ENCODE measurements at regions not wholly inside any gene's neighbourhood (a gene's known extent, or its start where the extent isn't known, plus 50 kb on each side); places are given as distances from the start of the nearest gene placed in this dataset.
"Not testable (repeated sequence)": the region's sequence is repeated elsewhere in the genome, so short reads cannot be mapped to it uniquely, and the experiment has no call there.

DNA sequence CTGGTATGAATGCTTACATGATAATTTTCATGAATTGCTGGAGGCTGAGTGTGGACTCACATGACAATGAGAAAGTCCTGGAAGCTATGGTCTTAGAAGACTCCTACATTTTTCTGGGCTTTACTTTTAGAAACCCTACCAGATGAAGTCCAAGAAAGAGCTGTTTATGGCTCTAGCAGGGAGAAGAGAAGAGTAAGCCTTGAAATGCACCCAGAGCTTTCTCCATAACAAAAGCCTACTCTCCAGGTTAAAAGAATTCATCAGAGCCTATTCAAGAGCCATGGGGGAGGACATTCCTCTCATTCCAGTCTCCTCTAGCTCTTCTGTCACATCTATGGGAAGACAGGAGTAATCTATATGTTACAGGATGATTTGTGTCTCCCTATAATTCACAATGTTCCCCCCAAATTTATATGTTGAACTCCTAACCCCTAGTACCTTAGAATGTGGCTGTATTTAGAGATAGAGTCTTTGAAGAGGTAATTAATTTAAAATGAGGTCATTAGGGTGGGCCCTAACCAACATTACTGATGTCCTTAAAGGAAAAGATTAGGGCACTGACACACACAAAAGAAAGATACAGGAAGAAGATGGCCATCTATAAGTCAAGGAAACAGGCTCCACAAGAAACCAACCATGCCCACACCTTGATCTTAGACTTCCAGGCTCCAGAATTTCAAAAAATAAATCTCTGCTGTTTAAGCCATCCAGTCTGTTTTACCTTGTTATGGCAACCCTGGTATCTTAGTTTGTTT is 193.8 kb upstream of the PTER start:
- Histone ChIP-seq H3K36me3 (no peaks in the 10 kb centered on the region), H3K4me3 (ENCODE audit: low read depth, low read length) (no peak overlapping the region), H3K27me3 (ENCODE audit: insufficient read depth, low read depth, severe bottlenecking) (no peaks in the 10 kb centered on the region), H3K9me3 (ENCODE audit: severe bottlenecking) (no peaks in the 10 kb centered on the region), H3K27ac (no peak overlapping the region)
- TF ChIP-seq, protein P1, sequence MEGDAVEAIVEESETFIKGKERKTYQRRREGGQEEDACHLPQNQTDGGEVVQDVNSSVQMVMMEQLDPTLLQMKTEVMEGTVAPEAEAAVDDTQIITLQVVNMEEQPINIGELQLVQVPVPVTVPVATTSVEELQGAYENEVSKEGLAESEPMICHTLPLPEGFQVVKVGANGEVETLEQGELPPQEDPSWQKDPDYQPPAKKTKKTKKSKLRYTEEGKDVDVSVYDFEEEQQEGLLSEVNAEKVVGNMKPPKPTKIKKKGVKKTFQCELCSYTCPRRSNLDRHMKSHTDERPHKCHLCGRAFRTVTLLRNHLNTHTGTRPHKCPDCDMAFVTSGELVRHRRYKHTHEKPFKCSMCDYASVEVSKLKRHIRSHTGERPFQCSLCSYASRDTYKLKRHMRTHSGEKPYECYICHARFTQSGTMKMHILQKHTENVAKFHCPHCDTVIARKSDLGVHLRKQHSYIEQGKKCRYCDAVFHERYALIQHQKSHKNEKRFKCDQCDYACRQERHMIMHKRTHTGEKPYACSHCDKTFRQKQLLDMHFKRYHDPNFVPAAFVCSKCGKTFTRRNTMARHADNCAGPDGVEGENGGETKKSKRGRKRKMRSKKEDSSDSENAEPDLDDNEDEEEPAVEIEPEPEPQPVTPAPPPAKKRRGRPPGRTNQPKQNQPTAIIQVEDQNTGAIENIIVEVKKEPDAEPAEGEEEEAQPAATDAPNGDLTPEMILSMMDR (IDR thresholded peaks at IDR 0.05; ENCODE audit: low read depth, low read length), result no peak
- DNase-seq, result no peak

DNA sequence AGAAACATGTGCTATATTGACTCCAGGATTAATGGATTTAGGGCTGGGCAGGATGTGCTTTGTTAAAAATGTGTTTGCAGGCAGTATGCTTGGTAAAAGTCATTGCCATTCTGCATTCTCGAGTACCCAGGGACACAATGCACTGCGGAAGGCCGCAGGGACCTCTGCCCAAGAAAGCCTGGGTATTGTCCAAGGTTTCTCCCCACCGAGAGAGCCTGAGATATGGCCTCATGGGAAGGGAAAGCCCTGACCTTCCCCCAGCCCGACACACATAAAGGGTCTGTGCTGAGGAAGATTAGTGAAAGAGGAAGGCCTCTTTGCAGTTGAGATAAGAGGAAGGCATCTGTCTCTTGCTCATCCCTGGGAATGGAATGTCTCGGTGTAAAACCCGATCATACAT is 186.7 kb upstream of the PTER start:
- DNase-seq, result peak; percentile 5
- not testable (repeated sequence) for H3K9me3 ChIP-seq (ENCODE audit: severe bottlenecking); H3K4me3 ChIP-seq (ENCODE audit: low read depth, low read length); H3K27me3 ChIP-seq (ENCODE audit: insufficient read depth, low read depth, severe bottlenecking); H3K27ac ChIP-seq; H3K36me3 ChIP-seq

DNA sequence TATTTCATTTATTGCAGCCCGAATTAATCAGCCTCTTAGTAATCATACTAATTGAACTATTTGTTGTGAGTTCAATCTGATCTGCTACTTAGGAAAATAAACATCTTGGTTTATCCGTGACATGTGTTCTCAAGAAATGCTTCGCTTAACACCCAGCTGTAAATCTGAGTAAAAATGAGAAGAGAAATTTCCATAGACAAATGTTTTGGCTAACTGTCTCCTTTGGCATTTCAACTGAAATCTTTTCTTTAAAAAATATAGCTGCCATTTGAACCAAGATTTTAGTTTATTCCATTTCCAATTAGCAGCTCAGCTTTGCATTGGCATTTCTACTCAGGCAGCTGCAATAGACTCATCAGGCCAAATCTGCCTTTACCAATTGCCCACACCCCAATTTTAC is 180.5 kb upstream of the PTER start:
- Histone ChIP-seq H3K27me3 (ENCODE audit: insufficient read depth, low read depth, severe bottlenecking) (no peaks in the 10 kb centered on the region), H3K27ac (no peak overlapping the region), H3K9me3 (ENCODE audit: severe bottlenecking) (no peaks in the 10 kb centered on the region), H3K4me3 (ENCODE audit: low read depth, low read length) (no peak overlapping the region), H3K36me3 (no peaks in the 10 kb centered on the region)
- TF ChIP-seq, protein P1 (IDR thresholded peaks at IDR 0.05; ENCODE audit: low read depth, low read length), result no peak
- DNase-seq, result no peak

DNA sequence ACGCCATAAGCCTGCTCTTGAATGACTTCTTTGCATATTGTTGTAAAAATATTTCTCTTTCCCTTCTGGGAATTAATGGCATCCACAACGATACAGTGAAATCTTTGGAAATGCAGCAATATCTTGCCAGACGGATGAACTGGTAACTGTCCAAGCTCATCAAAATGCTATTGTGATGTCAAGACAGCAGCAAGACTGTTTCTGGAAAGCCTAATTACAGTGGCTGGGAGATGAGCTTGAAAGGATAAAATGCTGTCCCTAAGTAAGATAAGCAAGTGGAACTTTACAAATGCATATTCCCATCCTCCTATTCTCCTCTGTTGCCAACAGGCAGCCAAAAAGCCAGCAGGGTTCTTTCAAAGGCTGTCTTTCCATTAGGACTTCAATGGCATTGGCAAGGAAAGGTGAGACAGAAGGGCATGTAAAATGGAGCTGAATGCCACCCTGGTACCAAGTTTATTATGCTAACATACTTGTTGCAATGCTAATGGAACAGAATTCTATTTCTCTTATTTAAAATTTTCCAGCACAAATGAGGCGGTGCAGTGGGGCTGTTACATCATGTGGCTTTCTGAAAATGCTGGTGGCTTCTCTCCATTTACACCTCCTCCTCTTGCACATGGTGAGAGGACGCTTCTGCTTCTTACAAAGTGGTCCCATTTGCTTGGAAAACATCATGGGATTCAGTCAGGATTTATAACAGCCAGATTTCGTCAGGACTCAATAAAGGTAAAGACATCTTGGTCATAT is 178.3 kb upstream of the PTER start:
- Histone ChIP-seq H3K36me3 (no peaks in the 10 kb centered on the region), H3K4me3 (ENCODE audit: low read depth, low read length) (no peak overlapping the region), H3K27me3 (ENCODE audit: insufficient read depth, low read depth, severe bottlenecking) (no peaks in the 10 kb centered on the region), H3K9me3 (ENCODE audit: severe bottlenecking) (no peaks in the 10 kb centered on the region), H3K27ac (no peak overlapping the region)
- DNase-seq, result no peak
- TF ChIP-seq, protein P1 (IDR thresholded peaks at IDR 0.05; ENCODE audit: low read depth, low read length), result no peak

DNA sequence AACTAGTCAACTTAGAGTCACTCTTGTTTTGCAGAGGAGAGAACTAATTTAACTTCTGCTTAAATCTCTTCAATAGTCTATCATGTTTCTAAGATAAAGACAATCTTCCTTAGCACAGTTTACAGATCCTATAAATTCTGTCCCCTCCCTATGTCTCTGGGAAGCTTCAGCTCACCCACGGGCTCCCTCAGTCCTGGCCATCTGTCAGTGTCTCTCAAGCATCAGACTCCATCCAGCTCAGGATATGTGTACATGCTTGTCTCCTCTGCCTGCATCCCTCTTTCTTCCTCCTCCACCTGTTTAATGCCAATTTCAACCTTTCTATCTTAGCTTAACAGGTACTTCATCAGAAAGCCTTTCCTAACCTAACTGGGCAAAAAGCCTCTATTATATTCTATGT is 177.1 kb upstream of the PTER start:
- Histone ChIP-seq H3K27ac (no peak overlapping the region), H3K9me3 (ENCODE audit: severe bottlenecking) (no peaks in the 10 kb centered on the region)

DNA sequence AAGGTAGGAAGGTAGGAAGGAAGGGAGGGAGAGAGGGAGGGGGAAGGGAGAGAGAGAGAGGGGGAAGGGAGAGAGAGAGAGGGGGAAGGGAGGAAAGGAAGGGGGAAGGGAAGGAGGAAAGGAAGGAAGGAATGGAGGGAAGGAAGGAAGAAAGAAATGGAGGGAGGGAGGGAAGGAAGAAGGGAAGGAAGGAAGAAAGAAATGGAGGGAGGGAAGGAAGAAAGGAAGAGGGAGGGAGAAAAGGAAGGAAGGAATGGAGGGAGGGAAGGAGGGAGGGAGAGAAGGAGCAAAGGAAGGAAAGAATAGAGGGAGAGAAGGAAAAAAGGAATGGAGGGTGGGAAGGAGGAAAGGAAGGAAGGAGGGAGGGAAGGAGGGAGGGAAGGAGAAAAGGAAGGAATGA is 176.4 kb upstream of the PTER start:
- Histone ChIP-seq H3K36me3 (no peaks in the 10 kb centered on the region), H3K4me3 (ENCODE audit: low read depth, low read length) (no peak overlapping the region), H3K27ac (no peak overlapping the region), H3K27me3 (ENCODE audit: insufficient read depth, low read depth, severe bottlenecking) (no peaks in the 10 kb centered on the region), H3K9me3 (ENCODE audit: severe bottlenecking) (no peaks in the 10 kb centered on the region)
- TF ChIP-seq, protein P1 (IDR thresholded peaks at IDR 0.05; ENCODE audit: low read depth, low read length), result no peak
- no peak for DNase-seq

More for the DNA sequence above, 177.1 kb upstream of the PTER start:
- no peaks in the 10 kb centered on the region for H3K36me3 ChIP-seq
- H3K27me3 ChIP-seq (ENCODE audit: insufficient read depth, low read depth, severe bottlenecking), result no peaks in the 10 kb centered on the region
- H3K4me3 ChIP-seq (ENCODE audit: low read depth, low read length), result no peak overlapping the region
- TF ChIP-seq, protein P1 (IDR thresholded peaks at IDR 0.05; ENCODE audit: low read depth, low read length), result no peak
- peak; percentile 9 for DNase-seq
